GM12878 (cell line): ENCODE measurements at regions not wholly inside any gene's neighbourhood (a gene's known extent, or its start where the extent isn't known, plus 50 kb on each side); places are given as distances from the start of the nearest gene placed in this dataset.

Source experiments
- ATAC-seq: fragments of 200-7000 bp; cut with Tn5 transposase; 3 replicates; pipeline ENCODE4 v1.9.1; 2020; ENCODE audit warnings: mild to moderate bottlenecking, moderate library complexity
- BruUV-seq: library from RNA; stranded (reverse); fragments of 400-500 nt; replicated peaks from 2 replicates; lab custom pipeline; 2021; lab: Mats Ljungman, UMichigan
- CTCF ChIA-PET: fragments of 300-600 bp; sonication (Branson Sonifier 250); formaldehyde crosslinking; extraction: SDS; loops from one replicate; lab custom pipeline; 2021; ENCODE audit warnings: inconsistent platforms; lab: Yijun Ruan, JAX
- POLR2A ChIA-PET: fragments of 350-600 bp; formaldehyde crosslinking; extraction: SDS; loops from one replicate; lab custom pipeline; 2021; ENCODE audit warnings: inconsistent platforms; lab: Charles Lee
- RAD21 ChIA-PET: fragments of 300-600 bp; sonication (Branson Sonifier 250); formaldehyde crosslinking; loops from one replicate; lab custom pipeline; 2023; ENCODE audit warnings: antibody characterized with exemption; ENCODE audit not compliant: unreplicated experiment; lab: Charles Lee
- SMC1A ChIA-PET: fragments of 300-600 bp; sonication (Branson Sonifier 250); formaldehyde crosslinking; loops from one replicate; lab custom pipeline; 2023; ENCODE audit not compliant: unreplicated experiment, uncharacterized antibody; lab: Charles Lee
- DNase-seq: peaks from one replicate; pipeline ENCODE4 v3.0.0-alpha.2; 2011; ENCODE audit warnings: low read depth, low spot score
- FAIRE-seq: peaks from 3 replicates; lab custom pipeline; 2011; peaks lifted over from hg19 to GRCh38; lab: Jason Lieb, UNC
- H2AFZ ChIP-seq: 2 replicates; pipeline ENCODE4 v1.6.0; 2011; ENCODE audit warnings: low read depth, low read length, control low read depth; ENCODE audit not compliant: control insufficient read depth
- H3K27ac ChIP-seq: 2 replicates; pipeline ENCODE4 v1.5.1; 2011; ENCODE audit warnings: control low read depth; ENCODE audit not compliant: control insufficient read depth, insufficient read depth
- H3K27me3 ChIP-seq, 2 experiments: replicated peaks in 1 of 2; 2 replicates each; pipeline versions ENCODE4 v1.6.0 to v1.6.1; 2011; ENCODE audit warnings: low read length in 1 of 2; ENCODE audit not compliant: control insufficient read depth in 2 of 2, insufficient read depth in 2 of 2
- H3K36me3 ChIP-seq, 2 experiments: 2 replicates each; pipeline ENCODE4 v1.5.1; 2011; ENCODE audit warnings: low read length in 1 of 2; ENCODE audit not compliant: control insufficient read depth in 2 of 2, insufficient read depth in 2 of 2
- H3K4me1 ChIP-seq: 2 replicates; pipeline ENCODE4 v1.6.1; 2011; ENCODE audit warnings: mild to moderate bottlenecking, low read length, moderate library complexity, mixed read lengths; ENCODE audit not compliant: control insufficient read depth, insufficient read depth
- H3K4me2 ChIP-seq: 2 replicates; pipeline ENCODE4 v1.6.0; 2011; ENCODE audit warnings: control low read depth; ENCODE audit not compliant: control insufficient read depth, insufficient read depth
- H3K4me3 ChIP-seq: fragments of 200-600 bp; sonication (generic); 2 replicates; pipeline ENCODE4 v1.5.1; 2016
- H3K79me2 ChIP-seq: 2 replicates; pipeline ENCODE4 v1.6.0; 2011; ENCODE audit warnings: low read length; ENCODE audit not compliant: control insufficient read depth, insufficient read depth
- H3K9ac ChIP-seq: 2 replicates; pipeline ENCODE4 v1.8.0; 2011; ENCODE audit warnings: low read length, control low read depth, mixed read lengths; ENCODE audit not compliant: control insufficient read depth, insufficient read depth
- H3K9me3 ChIP-seq: replicated peaks from 3 replicates; pipeline ENCODE4 v1.5.1; 2011; ENCODE audit warnings: mild to moderate bottlenecking, low read length; ENCODE audit not compliant: control insufficient read depth, insufficient read depth
- H4K20me1 ChIP-seq: 2 replicates; pipeline ENCODE4 v1.6.0; 2011; ENCODE audit not compliant: control insufficient read depth, insufficient read depth
- ASH2L ChIP-seq: fragments of 300-600, 200-600 bp; sonication (generic); IDR thresholded peaks from 2 replicates; pipeline ENCODE4 v1.6.1; 2017; ENCODE audit warnings: low read depth, mild to moderate bottlenecking, borderline replicate concordance
- ATF2 ChIP-seq: IDR thresholded peaks from 2 replicates; pipeline ENCODE4 v1.6.1; 2012; ENCODE audit warnings: low read length, inconsistent platforms
- BHLHE40 ChIP-seq, 2 experiments: fragments of 450-650 bp in 1 of 2; IDR thresholded peaks; 2 replicates each; pipeline ENCODE4 v1.6.1; 2011 to 2017; ENCODE audit warnings: low read depth in 2 of 2, borderline replicate concordance in 1 of 2, improper control_type of control experiment in 1 of 2, low read length in 1 of 2, mild to moderate bottlenecking in 1 of 2
- BRCA1 ChIP-seq: IDR thresholded peaks from 2 replicates; pipeline ENCODE4 v1.6.1; 2011; ENCODE audit warnings: low read depth, low read length, improper control_type of control experiment
- CBX5 ChIP-seq: sonication (generic); IDR thresholded peaks from 2 replicates; pipeline ENCODE4 v1.6.1; 2016; ENCODE audit warnings: low read depth, moderate library complexity, mild to moderate bottlenecking, inconsistent platforms
- E2F8 ChIP-seq: fragments of 450-650 bp; IDR thresholded peaks from 2 replicates; pipeline ENCODE4 v1.6.1; 2018; ENCODE audit warnings: mild to moderate bottlenecking, low read depth, moderate library complexity; ENCODE audit not compliant: partially characterized antibody
- GABPA ChIP-seq: IDR thresholded peaks from 2 replicates; pipeline ENCODE4 v1.6.1; 2014; ENCODE audit warnings: antibody characterized with exemption, low read depth, mild to moderate bottlenecking, inconsistent platforms
- IRF3 ChIP-seq: fragments of 450-650 bp; IDR thresholded peaks from 2 replicates; pipeline ENCODE4 v1.6.1; 2014; ENCODE audit warnings: mild to moderate bottlenecking
- JUNB ChIP-seq: IDR thresholded peaks from 2 replicates; pipeline ENCODE4 v1.6.1; 2016; ENCODE audit warnings: antibody characterized with exemption, mild to moderate bottlenecking
- MTA3 ChIP-seq: IDR thresholded peaks from 2 replicates; pipeline ENCODE4 v1.6.1; 2012; ENCODE audit warnings: low read length, inconsistent platforms, borderline replicate concordance
- MYC ChIP-seq: IDR thresholded peaks from 2 replicates; pipeline ENCODE4 v1.6.1; 2011; ENCODE audit warnings: mild to moderate bottlenecking, low read length, moderate library complexity, inconsistent platforms; ENCODE audit not compliant: insufficient read depth, insufficient replicate concordance, insufficient read length, severe bottlenecking
- NBN ChIP-seq: fragments of 450-650 bp; IDR thresholded peaks from 2 replicates; pipeline ENCODE4 v1.6.1; 2016
- NRF1 ChIP-seq: conservative IDR thresholded peaks from 2 replicates; pipeline ENCODE4 v1.6.1; 2011; ENCODE audit warnings: mild to moderate bottlenecking, low read depth, low read length, improper control_type of control experiment
- SKIL ChIP-seq: fragments of 450-650 bp; IDR thresholded peaks from 2 replicates; pipeline ENCODE4 v1.6.1; 2017; ENCODE audit warnings: mild to moderate bottlenecking, low read depth, inconsistent platforms; ENCODE audit not compliant: poor library complexity, severe bottlenecking
- TAF1 ChIP-seq: IDR thresholded peaks from 2 replicates; pipeline ENCODE4 v1.6.1; 2011; ENCODE audit warnings: mild to moderate bottlenecking, low read depth, low read length, borderline replicate concordance
- ZNF207 ChIP-seq: fragments of 450-650 bp; IDR thresholded peaks from 2 replicates; pipeline ENCODE4 v1.6.1; 2014; ENCODE audit warnings: antibody characterized with exemption, mild to moderate bottlenecking, borderline replicate concordance
- WGBS: methylation state at CpG from one replicate; pipeline ENCODE4 v1.1.6; 2016; ENCODE audit warnings: low lambda C conversion rate; ENCODE audit not compliant: insufficient replicate concordance, insufficient coverage; ENCODE audit errors: missing lambda C conversion rate; 5-methylcytosine and 5-hydroxymethylcytosine counted together
- in situ Hi-C: fragments of 300-500 bp; cut with MboI; formaldehyde crosslinking; loops from 9 replicates; pipeline ENCODE4 v1.14.3; 2018; ENCODE audit warnings: mixed read lengths
- intact Hi-C: fragments of 100-400 bp; cut with micrococcal nuclease; formaldehyde crosslinking; loops from one replicate; pipeline ENCODE4 v1.14.2; 2022; ENCODE audit not compliant: unreplicated experiment

DNA sequence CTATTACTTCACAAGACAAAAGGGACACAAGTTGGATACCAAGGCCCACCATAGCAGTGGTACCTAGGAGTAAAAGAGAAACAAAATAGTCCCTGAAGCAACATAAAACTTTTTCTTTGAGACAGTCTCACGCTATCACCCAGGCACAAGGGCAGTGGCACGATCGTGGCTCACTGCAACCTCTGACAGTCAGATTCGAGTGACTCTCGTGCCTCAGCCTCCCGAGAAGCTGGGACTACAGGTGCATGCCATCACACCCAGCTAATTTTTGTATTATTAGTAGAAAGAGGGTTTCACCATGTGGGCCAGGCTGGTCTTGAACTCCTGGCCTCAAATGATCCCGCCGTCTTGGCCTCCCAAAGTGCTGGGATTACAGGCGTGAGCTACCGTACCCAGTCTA, 59.0 kb upstream of the KCNMA1 start (continued):
- TF ChIP-seq E2F8, result no peak
- no peak for TF ChIP-seq CBX5
- no peak for TF ChIP-seq ZNF207
- TF ChIP-seq GABPA, result no peak
- no peak for TF ChIP-seq BHLHE40 (IDR thresholded peaks at IDR 0.05; ENCODE audit: borderline replicate concordance in 1 of 2, low read depth in 2 of 2, low read length in 1 of 2)

GRCh38 chr10:77695186-77695585, 57.6 kb upstream of the KCNMA1 start:
- no peaks in the 10 kb centered on the region for H3K79me2 ChIP-seq
- no peaks in the 10 kb centered on the region for H3K27me3 ChIP-seq
- ATAC-seq (no peak), DNase-seq (no peak), FAIRE-seq (no peak)
- ChIA-PET POLR2A (interaction anchor here (1.9 kb wide), 1 partner anchor 12 kb away, joined by 7 read pairs; no protein-coding TSS in a partner anchor), SMC1A (interaction anchor here (1.2 to 2.9 kb wide), 5 partner anchors 9 to 27 kb away, joined by 4 to 11 read pairs (median 4); no protein-coding TSS in a partner anchor), CTCF (interaction anchor here (0.6 to 8.3 kb wide), 4 partner anchors 8 to 137 kb away, joined by 3 to 84 read pairs (median 4); no protein-coding TSS in a partner anchor), RAD21 (no interaction called here)
- peaks cover 6% of the 10 kb centered on the region; the same call in 2 of the 3 replicates for H3K9me3 ChIP-seq
- no peaks in the 10 kb centered on the region for H4K20me1 ChIP-seq
- H2AFZ ChIP-seq, result no peak overlapping the region
- H3K4me2 ChIP-seq, result no peak overlapping the region
- H3K36me3 ChIP-seq, result no peaks in the 10 kb centered on the region; a peak in 1 of 4 replicates
- no peak overlapping the region for H3K4me3 ChIP-seq
- H3K9ac ChIP-seq, result no peak overlapping the region
- in situ Hi-C loops (no loop called here), intact Hi-C loops (no loop called here)
- 95% methylated on average over 1 of the region's 1 CpG for WGBS
- no peak overlapping the region for H3K27ac ChIP-seq
- BruUV-seq, result no TSS peak
- H3K4me1 ChIP-seq, result no peaks in the 10 kb centered on the region
- TF ChIP-seq ASH2L, result no peak
- no peak for TF ChIP-seq NBN
- no peak for TF ChIP-seq IRF3
- TF ChIP-seq JUNB, result no peak
- TF ChIP-seq NRF1, result no peak
- no peak for TF ChIP-seq MTA3
- TF ChIP-seq MYC, result no peak
- no peak for TF ChIP-seq TAF1
- TF ChIP-seq ATF2, result no peak
- no peak for TF ChIP-seq BRCA1
- no peak for TF ChIP-seq SKIL
